CD14-positive monocyte (primary cell): ENCODE measurements at regions not wholly inside any gene's neighbourhood (a gene's known extent, or its start where the extent isn't known, plus 50 kb on each side); places are given as distances from the start of the nearest gene placed in this dataset.

Experiments used
- DNase-seq, 3 donors: peaks; one replicate each; pipeline ENCODE4 v3.0.0-alpha.2; 2011 to 2022
- H2AFZ ChIP-seq: 2 replicates; pipeline ENCODE4 v1.6.0; 2012; ENCODE audit warnings: mild to moderate bottlenecking, low read depth, low read length, inconsistent platforms; ENCODE audit not compliant: insufficient read depth, poor library complexity, severe bottlenecking
- H3K27ac ChIP-seq, 2 donors: 1 replicate in 1 of 2; 2 replicates in 1 of 2; pipeline ENCODE4 v1.5.1; 2012 to 2013; ENCODE audit warnings: low read length in 2 of 2, control low read depth in 1 of 2, inconsistent platforms in 1 of 2, low read depth in 1 of 2, mild to moderate bottlenecking in 1 of 2
- H3K27me3 ChIP-seq, 2 donors: one replicate each; pipeline versions ENCODE4 v1.6.0 to v1.6.1; 2011 to 2013; ENCODE audit warnings: low read length in 2 of 2; ENCODE audit not compliant: control insufficient read depth in 2 of 2, insufficient read depth in 2 of 2
- H3K36me3 ChIP-seq, 2 donors: replicated peaks in 1 of 2; 1 replicate in 1 of 2; 2 replicates in 1 of 2; pipeline versions ENCODE4 v1.5.1 to v1.6.1; 2012 to 2013; ENCODE audit warnings: low read length in 2 of 2, control low read depth in 1 of 2, inconsistent platforms in 1 of 2, mild to moderate bottlenecking in 1 of 2; ENCODE audit not compliant: insufficient read depth in 2 of 2, control insufficient read depth in 1 of 2
- H3K4me1 ChIP-seq, 2 donors: 1 replicate in 1 of 2; 2 replicates in 1 of 2; pipeline versions ENCODE4 v1.5.1 to v1.6.1; 2012 to 2013; ENCODE audit warnings: low read length in 2 of 2, control low read depth in 1 of 2, inconsistent platforms in 1 of 2, mild to moderate bottlenecking in 1 of 2, moderate library complexity in 1 of 2; ENCODE audit not compliant: insufficient read depth in 2 of 2, control insufficient read depth in 1 of 2
- H3K4me2 ChIP-seq: replicated peaks from 2 replicates; pipeline ENCODE3; 2012; ENCODE audit warnings: low read length, moderate library complexity, mild to moderate bottlenecking; ENCODE audit not compliant: poor library complexity, severe bottlenecking; ENCODE audit errors: extremely low read depth
- H3K4me3 ChIP-seq, 3 experiments: fragments of 200-600 bp in 1 of 3; sonication (generic) in 1 of 3; replicated peaks in 1 of 3; 1 replicate in 2 of 3; 2 replicates in 1 of 3; pipeline ENCODE4 v1.5.1; 2011 to 2013; ENCODE audit warnings: low read length in 3 of 3, mild to moderate bottlenecking in 3 of 3, control low read depth in 2 of 3, low read depth in 2 of 3, inconsistent platforms in 1 of 3, moderate library complexity in 1 of 3
- H3K79me2 ChIP-seq: 2 replicates; pipeline ENCODE4 v1.6.0; 2012; ENCODE audit warnings: mild to moderate bottlenecking, control low read depth, inconsistent platforms, low read length, moderate library complexity; ENCODE audit not compliant: insufficient read depth
- H3K9ac ChIP-seq: 2 replicates; pipeline ENCODE4 v1.6.0; 2017; ENCODE audit warnings: low read length, mild to moderate bottlenecking; ENCODE audit not compliant: insufficient read depth, poor library complexity, severe bottlenecking
- H3K9me3 ChIP-seq, 2 donors: replicated peaks in 1 of 2; 1 replicate in 1 of 2; 2 replicates in 1 of 2; pipeline versions ENCODE4 v1.5.1 to v1.6.1; 2012 to 2013; ENCODE audit warnings: low read length in 2 of 2, control low read depth in 1 of 2; ENCODE audit not compliant: control insufficient read depth in 1 of 2, insufficient read depth in 1 of 2
- H4K20me1 ChIP-seq: 2 replicates; pipeline ENCODE4 v1.6.0; 2012; ENCODE audit warnings: mild to moderate bottlenecking, low read length, control low read depth, moderate library complexity; ENCODE audit not compliant: insufficient read depth
- H3K27ac Mint-ChIP-seq, 7 donors: one replicate each; pipeline ENCODE4 v1.8.0; 2020; ENCODE audit warnings: mild to moderate bottlenecking in 7 of 7, mixed read lengths in 7 of 7, moderate library complexity in 6 of 7, inconsistent platforms in 2 of 7
- H3K27me3 Mint-ChIP-seq, 3 donors: one replicate each; pipeline ENCODE4 v1.8.0; 2021 to 2022; ENCODE audit warnings: low read depth in 3 of 3, mild to moderate bottlenecking in 3 of 3, mixed read lengths in 3 of 3, moderate library complexity in 3 of 3, inconsistent platforms in 1 of 3
- H3K36me3 Mint-ChIP-seq, 2 donors: one replicate each; pipeline ENCODE4 v1.8.0; 2020; ENCODE audit warnings: mixed read lengths in 2 of 2, inconsistent platforms in 1 of 2, mild to moderate bottlenecking in 1 of 2
- H3K4me1 Mint-ChIP-seq: one replicate; pipeline ENCODE4 v1.8.0; 2020; ENCODE audit warnings: mild to moderate bottlenecking, mixed read lengths
- H3K4me3 Mint-ChIP-seq, 2 donors: one replicate each; pipeline ENCODE4 v1.8.0; 2020; ENCODE audit warnings: mild to moderate bottlenecking in 2 of 2, mixed read lengths in 2 of 2, moderate library complexity in 1 of 2
- H3K9me3 Mint-ChIP-seq, 7 donors: one replicate each; pipeline ENCODE4 v1.8.0; 2020 to 2022; ENCODE audit warnings: mixed read lengths in 7 of 7, mild to moderate bottlenecking in 6 of 7, moderate library complexity in 6 of 7, inconsistent platforms in 2 of 7
- WGBS: methylation state at CpG from one replicate; pipeline ENCODE4 v1.1.5; 2013; ENCODE audit warnings: missing lambda C conversion rate; ENCODE audit not compliant: insufficient coverage; 5-methylcytosine and 5-hydroxymethylcytosine counted together
- intact Hi-C, 2 donors: fragments of 100-400 bp; cut with micrococcal nuclease; formaldehyde crosslinking; loops; one replicate each; pipeline versions ENCODE4 v1.15.0 to v1.15.1; 2023
- TF ChIP-seq, protein P1 (sequence below): fragments of 200-600 bp; IDR thresholded peaks from one replicate; pipeline ENCODE4 v1.8.0; 2022; ENCODE audit warnings: antibody characterized with exemption, mild to moderate bottlenecking

GRCh38 chr17:70320673-70321345 lies 151.5 kb downstream of the KCNJ2 start:
- Mint-ChIP-seq H3K9me3 (peaks cover 0 to 1% (median 0%) of the 10 kb centered on the region in 7 donors), H3K4me1 (peaks cover 7% of the 10 kb centered on the region), H3K36me3 (no peaks in the 10 kb centered on the region), H3K27ac (peak overlapping the region in 2 of 7 donors; percentile 11 to 13), H3K4me3 (peak overlapping the region in 1 of 2 donors; percentile 52), H3K27me3 (peaks cover 0 to 2% (median 0%) of the 10 kb centered on the region in 3 donors)
- Histone ChIP-seq H3K27me3 (no peaks in the 10 kb centered on the region), H2AFZ (no peak overlapping the region), H4K20me1 (no peaks in the 10 kb centered on the region), H3K36me3 (no peaks in the 10 kb centered on the region), H3K4me3 (no peak overlapping the region), H3K79me2 (no peaks in the 10 kb centered on the region), H3K4me1 (peaks cover 4 to 6% of the 10 kb centered on the region in 2 donors), H3K9ac (no peak overlapping the region), H3K27ac (no peak overlapping the region), H3K4me2 (no peak overlapping the region), H3K9me3 (no peaks in the 10 kb centered on the region)
- WGBS, result no CpG with 5 or more reads among the region's 5 CpGs
- intact Hi-C loops, result no loop called here
- DNase-seq, result no peak
- TF ChIP-seq, protein P1, sequence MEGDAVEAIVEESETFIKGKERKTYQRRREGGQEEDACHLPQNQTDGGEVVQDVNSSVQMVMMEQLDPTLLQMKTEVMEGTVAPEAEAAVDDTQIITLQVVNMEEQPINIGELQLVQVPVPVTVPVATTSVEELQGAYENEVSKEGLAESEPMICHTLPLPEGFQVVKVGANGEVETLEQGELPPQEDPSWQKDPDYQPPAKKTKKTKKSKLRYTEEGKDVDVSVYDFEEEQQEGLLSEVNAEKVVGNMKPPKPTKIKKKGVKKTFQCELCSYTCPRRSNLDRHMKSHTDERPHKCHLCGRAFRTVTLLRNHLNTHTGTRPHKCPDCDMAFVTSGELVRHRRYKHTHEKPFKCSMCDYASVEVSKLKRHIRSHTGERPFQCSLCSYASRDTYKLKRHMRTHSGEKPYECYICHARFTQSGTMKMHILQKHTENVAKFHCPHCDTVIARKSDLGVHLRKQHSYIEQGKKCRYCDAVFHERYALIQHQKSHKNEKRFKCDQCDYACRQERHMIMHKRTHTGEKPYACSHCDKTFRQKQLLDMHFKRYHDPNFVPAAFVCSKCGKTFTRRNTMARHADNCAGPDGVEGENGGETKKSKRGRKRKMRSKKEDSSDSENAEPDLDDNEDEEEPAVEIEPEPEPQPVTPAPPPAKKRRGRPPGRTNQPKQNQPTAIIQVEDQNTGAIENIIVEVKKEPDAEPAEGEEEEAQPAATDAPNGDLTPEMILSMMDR, result no peak

GRCh38 chr17:70321352-70321751 lies 152.0 kb downstream of the KCNJ2 start:
- peaks cover 7% of the 10 kb centered on the region for H3K4me1 Mint-ChIP-seq
- Histone ChIP-seq H3K9me3 (no peaks in the 10 kb centered on the region), H4K20me1 (no peaks in the 10 kb centered on the region), H3K79me2 (no peaks in the 10 kb centered on the region), H3K27me3 (no peaks in the 10 kb centered on the region), H3K4me1 (peaks cover 4 to 6% of the 10 kb centered on the region in 2 donors), H3K4me3 (no peak overlapping the region), H3K36me3 (no peaks in the 10 kb centered on the region), H2AFZ (no peak overlapping the region), H3K9ac (no peak overlapping the region), H3K27ac (no peak overlapping the region), H3K4me2 (no peak overlapping the region)
- peaks cover 0 to 2% (median 0%) of the 10 kb centered on the region in 3 donors for H3K27me3 Mint-ChIP-seq
- TF ChIP-seq, protein P1, result no peak
- DNase-seq, result no peak
- WGBS, result no CpG with 5 or more reads among the region's 4 CpGs
- H3K36me3 Mint-ChIP-seq, result no peaks in the 10 kb centered on the region
- H3K4me3 Mint-ChIP-seq, result no peak overlapping the region
- intact Hi-C loops, result no loop called here
- no peak overlapping the region for H3K27ac Mint-ChIP-seq
- no peaks in the 10 kb centered on the region for H3K9me3 Mint-ChIP-seq
